Muscle of leg (tissue), 3 donors: ENCODE measurements at regions not wholly inside any gene's neighbourhood (a gene's known extent, or its start where the extent isn't known, plus 50 kb on each side); places are given as distances from the start of the nearest gene placed in this dataset.
"Not testable (repeated sequence)": the region's sequence is repeated elsewhere in the genome, so short reads cannot be mapped to it uniquely, and the experiment has no call there.

Experiments used
- DNase-seq: peaks from one replicate; pipeline ENCODE4 v3.0.0; 2013
- H3K27ac ChIP-seq: one replicate; pipeline ENCODE4 v1.5.1; 2013; ENCODE audit warnings: mild to moderate bottlenecking, low read length, control low read depth
- H3K27me3 ChIP-seq: one replicate; pipeline ENCODE4 v1.6.1; 2013; ENCODE audit warnings: low read length; ENCODE audit not compliant: control insufficient read depth, insufficient read depth
- H3K36me3 ChIP-seq: one replicate; pipeline ENCODE4 v1.6.1; 2013; ENCODE audit warnings: low read length; ENCODE audit not compliant: control insufficient read depth, insufficient read depth
- H3K4me1 ChIP-seq: one replicate; pipeline ENCODE4 v1.6.1; 2013; ENCODE audit warnings: low read length; ENCODE audit not compliant: control insufficient read depth, insufficient read depth
- H3K4me3 ChIP-seq: one replicate; pipeline ENCODE4 v1.5.1; 2013; ENCODE audit warnings: low read length, control low read depth
- H3K9me3 ChIP-seq: replicated peaks from 2 replicates; pipeline ENCODE4 v1.6.1; 2013; ENCODE audit warnings: low read depth, low read length; ENCODE audit not compliant: control insufficient read depth
- WGBS: methylation state at CpG from one replicate; pipeline ENCODE4 v1.1.5; 2013; ENCODE audit warnings: missing lambda C conversion rate; ENCODE audit not compliant: insufficient coverage; 5-methylcytosine and 5-hydroxymethylcytosine counted together

DNA sequence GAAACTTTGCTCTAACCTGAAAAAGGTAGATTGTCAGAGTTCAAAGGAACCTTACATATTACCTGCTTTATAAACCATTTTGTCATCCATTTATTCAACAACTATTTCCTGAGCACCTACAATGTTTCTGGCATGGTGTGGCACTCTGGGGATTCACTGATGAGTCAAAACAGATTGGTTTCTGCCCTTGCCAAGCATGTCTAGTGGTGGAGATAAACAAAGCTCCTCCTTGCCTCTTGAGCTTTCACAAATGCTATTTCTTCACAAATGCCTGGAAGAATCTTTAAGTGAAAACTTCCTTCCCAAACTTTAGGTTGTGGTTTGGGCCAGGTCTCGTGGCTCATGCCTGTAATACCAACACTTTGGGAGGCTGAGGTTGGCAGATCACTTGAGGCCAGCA lies 85.1 kb upstream of the RELN start:
- no CpG with 5 or more reads among the region's 1 CpG for WGBS
- no peaks in the 10 kb centered on the region for H3K36me3 ChIP-seq
- no peaks in the 10 kb centered on the region for H3K4me1 ChIP-seq
- no peak overlapping the region for H3K27ac ChIP-seq
- no peaks in the 10 kb centered on the region for H3K27me3 ChIP-seq
- no peak for DNase-seq
- H3K4me3 ChIP-seq = no peak overlapping the region
- no peaks in the 10 kb centered on the region for H3K9me3 ChIP-seq

DNA sequence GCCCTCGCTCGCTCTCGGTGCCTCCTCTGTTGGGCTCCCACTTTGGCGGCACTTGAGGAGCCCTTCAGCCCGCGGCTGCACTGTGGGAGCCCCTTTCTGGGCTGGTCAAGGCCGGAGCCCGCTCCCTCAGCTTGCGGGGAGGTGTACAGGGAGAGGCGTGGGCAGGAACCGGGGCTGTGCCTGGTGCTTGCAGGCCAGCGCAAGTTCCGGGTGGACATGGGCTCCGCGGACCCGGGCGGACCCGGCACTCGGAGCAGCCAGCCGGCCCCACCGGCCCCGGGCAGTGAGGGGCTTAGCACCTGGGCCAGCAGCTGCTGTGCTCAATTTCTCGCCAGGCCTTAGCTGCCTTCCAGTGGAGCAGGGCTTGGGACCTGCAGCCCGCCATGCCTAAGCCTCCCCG lies 82.2 kb upstream of the RELN start:
- not testable (repeated sequence) for H3K27me3 ChIP-seq, H3K4me3 ChIP-seq, H3K9me3 ChIP-seq, DNase-seq, H3K4me1 ChIP-seq, H3K36me3 ChIP-seq, H3K27ac ChIP-seq
- 95% methylated on average over 24 of the region's 25 CpGs for WGBS

DNA sequence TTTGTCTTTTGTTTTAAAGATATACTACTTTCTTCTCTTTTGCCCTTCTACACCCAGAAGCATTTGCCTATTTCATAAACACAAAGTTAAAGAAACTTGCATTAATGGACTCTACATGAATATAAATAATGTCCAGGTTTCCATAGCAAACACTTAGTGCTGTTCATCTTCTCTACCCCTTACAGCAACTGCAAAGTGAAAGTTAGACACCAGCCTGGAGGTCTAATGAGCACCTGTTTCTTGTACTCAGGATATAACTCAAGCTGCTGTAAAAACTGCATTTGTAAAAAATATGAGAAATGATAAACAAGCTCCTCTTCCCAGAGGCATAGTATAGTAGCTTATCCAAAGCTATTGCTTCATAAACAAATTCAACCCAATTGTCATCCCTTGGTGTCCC lies 76.0 kb upstream of the RELN start:
- H3K4me1 ChIP-seq = no peaks in the 10 kb centered on the region
- no peak for DNase-seq
- H3K27ac ChIP-seq = no peak overlapping the region
- H3K4me3 ChIP-seq = no peak overlapping the region
- no peaks in the 10 kb centered on the region for H3K27me3 ChIP-seq
- no peaks in the 10 kb centered on the region for H3K9me3 ChIP-seq
- H3K36me3 ChIP-seq = no peaks in the 10 kb centered on the region

DNA sequence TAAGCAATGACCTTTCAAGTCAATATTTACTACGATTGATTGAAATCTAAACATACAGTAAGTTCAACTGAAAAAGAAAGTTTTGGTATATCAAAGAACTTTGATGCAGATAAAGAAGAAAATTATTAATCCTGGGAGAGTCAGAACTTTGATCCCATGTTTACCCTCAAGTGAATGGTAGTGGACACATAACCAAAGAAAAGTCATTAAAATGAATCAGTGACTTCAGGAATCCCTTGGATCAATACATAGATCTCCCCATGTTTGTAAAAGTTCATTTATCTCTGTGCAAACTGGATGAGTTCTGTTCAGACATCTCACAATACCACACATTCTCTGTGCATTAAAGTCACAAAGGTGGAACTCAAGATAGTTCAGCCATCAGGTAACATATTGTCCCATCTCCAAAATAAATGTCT lies 75.5 kb upstream of the RELN start:
- Histone ChIP-seq H3K27ac (no peak overlapping the region), H3K9me3 (no peaks in the 10 kb centered on the region), H3K36me3 (no peaks in the 10 kb centered on the region), H3K4me3 (no peak overlapping the region), H3K27me3 (no peaks in the 10 kb centered on the region), H3K4me1 (no peaks in the 10 kb centered on the region)
- no CpG with 5 or more reads among the region's 1 CpG for WGBS
- no peak for DNase-seq

DNA sequence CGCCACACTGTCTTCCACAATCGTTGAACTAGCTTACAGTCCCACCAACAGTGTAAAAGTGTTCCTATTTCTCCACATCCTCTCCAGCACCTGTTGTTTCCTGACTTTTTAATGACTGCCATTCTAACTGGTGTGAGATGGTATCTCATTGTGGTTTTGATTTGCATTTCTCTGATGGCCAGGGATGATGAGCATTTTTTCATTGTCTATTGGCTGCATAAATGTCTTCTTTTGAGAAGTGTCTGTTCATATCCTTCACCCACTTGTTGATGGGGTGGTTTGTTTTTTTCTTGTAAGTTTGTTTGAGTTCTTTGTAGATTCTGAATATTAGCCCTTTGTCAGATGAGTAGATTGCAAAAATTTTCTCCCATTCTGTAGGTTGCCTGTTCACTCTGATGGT lies 74.3 kb upstream of the RELN start:
- H3K4me3 ChIP-seq, H3K9me3 ChIP-seq, H3K27me3 ChIP-seq, H3K36me3 ChIP-seq, DNase-seq, H3K4me1 ChIP-seq, H3K27ac ChIP-seq: not testable (repeated sequence)
- WGBS = no CpG with 5 or more reads among the region's 2 CpGs

DNA sequence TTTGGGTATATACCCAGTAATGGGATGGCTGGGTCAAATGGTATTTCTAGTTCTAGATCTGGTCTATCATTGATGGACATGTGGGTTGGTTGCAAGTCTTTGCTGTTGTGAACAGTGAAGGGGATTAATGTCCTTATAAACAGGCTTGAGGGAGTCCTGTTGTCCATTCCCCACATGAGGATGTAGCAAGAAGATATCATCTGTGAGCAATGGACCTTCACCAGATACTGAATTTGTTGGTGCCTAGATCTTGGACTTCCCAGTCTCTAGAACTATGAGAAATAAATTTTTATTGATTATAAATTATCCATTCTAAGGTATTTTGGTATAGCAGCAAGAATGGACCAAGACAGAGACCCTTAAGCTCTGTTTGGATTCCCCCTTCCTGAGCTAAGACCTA lies 72.2 kb upstream of the RELN start:
- Histone ChIP-seq H3K4me1 (no peaks in the 10 kb centered on the region), H3K9me3 (no peaks in the 10 kb centered on the region), H3K4me3 (no peak overlapping the region), H3K36me3 (no peaks in the 10 kb centered on the region), H3K27ac (no peak overlapping the region), H3K27me3 (no peaks in the 10 kb centered on the region)
- DNase-seq = no peak

DNA sequence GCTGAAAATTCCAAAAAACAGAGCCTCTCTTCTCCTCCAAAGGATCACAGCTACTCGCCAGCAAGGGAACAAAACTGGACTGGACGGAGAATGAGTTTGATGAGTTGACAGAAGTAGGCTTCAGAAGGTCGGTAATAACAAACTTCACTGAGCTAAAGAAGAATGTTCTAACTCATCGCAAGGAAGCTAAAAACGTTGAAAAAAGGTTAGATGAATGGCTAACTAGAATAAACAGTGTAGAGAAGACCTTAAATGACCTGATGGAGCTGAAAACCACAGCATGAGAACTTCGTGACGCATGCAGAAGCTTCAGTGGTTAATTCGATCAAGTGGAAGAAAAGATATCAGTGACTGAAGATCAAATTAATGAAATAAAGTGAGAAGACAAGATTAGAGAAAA lies 70.4 kb upstream of the RELN start:
- WGBS = 89% methylated on average over 4 of the region's 8 CpGs
- H3K27me3 ChIP-seq, H3K9me3 ChIP-seq, H3K4me3 ChIP-seq, H3K27ac ChIP-seq, DNase-seq, H3K4me1 ChIP-seq, H3K36me3 ChIP-seq: not testable (repeated sequence)

DNA sequence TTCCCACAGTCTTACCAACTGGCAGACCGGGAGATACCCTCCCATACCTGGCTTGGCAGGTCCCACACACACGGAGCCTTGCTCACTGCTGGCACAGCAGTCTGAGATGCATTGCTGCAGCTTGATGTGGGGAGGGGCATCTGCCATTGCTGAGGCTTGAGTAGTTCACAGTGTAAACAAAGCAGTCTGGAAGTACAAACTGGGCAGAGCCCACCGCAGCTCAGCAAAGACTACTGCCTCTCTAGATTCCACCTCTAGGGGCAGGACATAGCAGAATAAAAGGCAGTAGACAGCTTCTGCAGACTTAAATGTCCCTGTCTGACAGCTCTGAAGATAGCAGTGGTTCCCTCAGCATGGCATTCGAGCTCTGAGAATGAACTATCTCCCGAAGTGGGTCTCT lies 69.6 kb upstream of the RELN start:
- Histone ChIP-seq H3K4me3 (no peak overlapping the region), H3K27me3 (no peaks in the 10 kb centered on the region), H3K4me1 (no peaks in the 10 kb centered on the region), H3K9me3 (no peaks in the 10 kb centered on the region), H3K36me3 (no peaks in the 10 kb centered on the region), H3K27ac (no peak overlapping the region)
- WGBS = 55% methylated on average over 2 of the region's 5 CpGs
- no peak for DNase-seq

DNA sequence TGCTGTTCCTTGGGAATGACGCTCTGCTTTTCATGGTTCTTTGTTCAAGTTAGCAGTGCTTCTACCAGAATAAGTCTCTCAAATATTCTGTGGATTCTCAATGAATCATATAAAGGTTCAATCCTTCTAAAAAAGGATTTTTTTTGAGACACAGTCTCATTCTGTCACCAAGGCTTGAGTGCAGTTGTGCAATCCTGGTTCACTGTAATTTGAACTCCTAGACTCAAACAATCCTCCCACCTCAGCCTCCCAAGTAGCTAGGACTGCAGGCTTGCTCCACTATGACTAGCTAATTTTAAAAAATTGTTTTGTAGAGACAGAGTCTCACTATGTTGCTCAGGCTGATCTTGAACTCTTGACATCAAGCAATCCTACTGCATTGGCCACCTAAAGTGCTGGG lies 64.9 kb upstream of the RELN start:
- DNase-seq = no peak
- Histone ChIP-seq H3K4me3 (no peak overlapping the region), H3K4me1 (no peaks in the 10 kb centered on the region), H3K9me3 (no peaks in the 10 kb centered on the region), H3K27me3 (no peaks in the 10 kb centered on the region), H3K36me3 (no peaks in the 10 kb centered on the region), H3K27ac (no peak overlapping the region)
- no CpG with 5 or more reads among the region's 1 CpG for WGBS

DNA sequence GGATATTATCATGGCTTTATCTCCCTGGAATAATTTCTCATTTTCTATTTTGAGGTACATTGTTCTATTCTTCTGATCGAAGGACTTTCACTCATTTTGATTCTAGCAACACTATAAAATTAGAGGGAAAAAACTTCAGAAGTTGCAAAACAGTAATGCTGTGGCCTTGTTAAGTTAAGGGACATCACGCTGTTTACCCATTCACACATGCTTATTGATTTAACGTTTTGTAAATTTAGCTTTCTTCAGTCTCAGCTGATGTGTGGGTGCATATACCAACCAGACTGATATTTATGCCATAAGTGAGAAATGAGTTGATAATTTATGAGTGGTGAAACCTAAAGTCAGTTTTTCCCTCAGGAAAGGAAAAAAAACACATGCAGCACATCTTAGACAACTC lies 63.5 kb upstream of the RELN start:
- DNase-seq = no peak
- Histone ChIP-seq H3K4me1 (no peaks in the 10 kb centered on the region), H3K27me3 (no peaks in the 10 kb centered on the region), H3K4me3 (no peak overlapping the region), H3K9me3 (no peaks in the 10 kb centered on the region), H3K36me3 (no peaks in the 10 kb centered on the region), H3K27ac (no peak overlapping the region)
- WGBS = no CpG with 5 or more reads among the region's 3 CpGs

DNA sequence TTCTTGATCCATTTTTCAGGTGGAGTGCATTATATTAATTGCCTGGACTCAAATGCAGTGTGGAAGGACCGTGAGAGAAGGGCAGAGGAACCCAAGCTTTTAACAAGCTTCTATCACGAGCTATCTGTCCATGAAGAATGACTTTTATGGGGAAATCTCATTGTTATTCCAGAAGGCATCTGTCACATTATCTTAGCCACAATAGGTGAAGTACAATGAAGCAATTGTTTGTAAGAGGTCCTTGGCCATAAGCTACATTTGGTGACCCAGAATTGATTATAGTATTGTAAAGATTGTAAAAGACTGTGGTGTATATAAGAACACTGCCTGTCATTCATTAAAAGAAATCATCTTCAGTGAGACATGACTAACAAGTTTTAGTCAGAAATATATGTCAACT lies 58.6 kb upstream of the RELN start:
- WGBS = no CpG with 5 or more reads among the region's 2 CpGs
- no peak for DNase-seq
- Histone ChIP-seq H3K27ac (no peak overlapping the region), H3K9me3 (no peaks in the 10 kb centered on the region), H3K4me1 (no peaks in the 10 kb centered on the region), H3K27me3 (no peaks in the 10 kb centered on the region), H3K36me3 (no peaks in the 10 kb centered on the region), H3K4me3 (no peak overlapping the region)
